Stimulated activated CD8-positive, alpha-beta memory T cell treated with anti-CD3 and anti-CD28 coated beads, Interleukin-7, amount 100 ng/mL, for 1 hour (primary cell): ENCODE measurements at regions not wholly inside any gene's neighbourhood (a gene's known extent, or its start where the extent isn't known, plus 50 kb on each side); places are given as distances from the start of the nearest gene placed in this dataset.
"Not testable (repeated sequence)": the region's sequence is repeated elsewhere in the genome, so short reads cannot be mapped to it uniquely, and the experiment has no call there.

Source experiments
- DNase-seq, 2 donors: peaks; one replicate each; pipeline ENCODE4 v3.0.0-alpha.2; 2020; ENCODE audit warnings: low read depth in 2 of 2

DNA sequence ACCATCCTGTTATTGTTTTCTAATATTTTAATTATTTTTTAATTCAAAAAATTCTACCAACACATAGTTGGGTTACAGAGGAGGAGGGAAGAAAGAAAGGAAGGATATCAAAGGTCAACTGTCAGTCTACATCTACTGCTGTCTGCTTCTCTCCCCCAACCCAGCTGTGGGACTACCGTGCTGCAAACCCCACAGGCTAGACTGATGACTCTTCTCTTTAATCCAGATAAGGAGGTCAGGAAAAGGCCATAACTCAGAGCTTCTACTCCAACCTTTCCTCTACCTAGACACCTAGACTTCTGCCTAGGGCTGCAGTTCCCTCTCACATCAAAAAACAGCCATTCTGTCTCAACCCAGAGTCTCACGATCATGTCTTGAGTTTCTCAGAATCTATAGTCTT, 124.2 kb upstream of the ETV3 start:
- DNase-seq: no peak

DNA sequence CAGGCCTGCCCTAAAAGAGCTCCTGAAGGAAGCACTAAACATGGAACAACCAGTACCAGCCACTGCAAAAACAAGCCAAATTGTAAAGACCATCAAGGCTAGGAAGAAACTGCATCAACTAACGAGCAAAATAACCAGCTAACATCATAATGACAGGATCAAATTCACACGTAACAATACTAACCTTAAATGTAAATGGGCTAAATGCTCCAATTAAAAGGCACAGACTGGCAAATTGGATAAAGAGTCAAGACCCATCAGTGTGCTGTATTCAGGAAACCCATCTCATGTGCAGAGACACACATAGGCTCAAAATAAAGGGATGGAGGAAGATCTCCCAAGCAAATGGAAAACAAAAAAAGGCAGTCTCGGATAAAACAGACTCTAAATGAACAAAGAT, 117.7 kb upstream of the ETV3 start:
- not testable (repeated sequence) for DNase-seq

DNA sequence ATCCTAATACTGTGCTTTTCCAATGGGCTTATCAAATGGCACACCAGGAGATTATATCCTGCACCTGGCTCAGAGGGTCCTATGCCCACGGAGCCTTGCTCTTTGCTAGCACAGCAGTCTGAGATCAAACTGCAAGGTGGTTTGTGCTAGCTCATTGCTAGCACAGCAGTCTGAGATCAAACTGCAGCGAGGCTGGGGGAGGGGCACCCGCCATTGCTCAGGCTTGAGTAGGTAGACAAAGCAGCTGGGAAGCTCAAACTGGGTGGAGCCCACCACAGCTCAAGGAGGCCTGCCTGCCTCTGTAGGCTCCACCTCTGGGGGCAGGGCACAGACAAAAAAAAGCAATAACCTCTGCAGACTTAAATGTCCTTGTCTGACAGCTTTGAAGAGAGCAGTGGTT, 116.0 kb upstream of the ETV3 start:
- not testable (repeated sequence) for DNase-seq

DNA sequence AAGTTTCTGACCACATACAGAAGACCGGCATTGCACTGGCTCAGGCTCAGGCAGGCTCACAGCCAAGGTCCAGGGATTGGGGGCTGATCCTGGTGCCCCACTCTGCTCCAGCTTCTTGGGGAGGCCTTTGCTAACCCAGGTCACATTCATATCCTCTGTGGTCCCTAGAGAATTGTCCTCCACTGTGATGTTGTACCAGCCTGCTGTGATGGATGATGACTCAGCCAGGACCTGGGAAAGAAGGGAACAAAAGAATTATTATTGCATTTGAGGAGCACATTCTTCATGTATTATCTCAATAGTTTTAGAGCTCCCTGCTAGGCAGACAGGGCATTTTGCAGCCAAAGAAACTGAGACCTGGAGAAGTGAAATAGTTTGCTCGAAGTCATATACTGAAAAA, 114.3 kb upstream of the ETV3 start:
- no peak for DNase-seq

DNA sequence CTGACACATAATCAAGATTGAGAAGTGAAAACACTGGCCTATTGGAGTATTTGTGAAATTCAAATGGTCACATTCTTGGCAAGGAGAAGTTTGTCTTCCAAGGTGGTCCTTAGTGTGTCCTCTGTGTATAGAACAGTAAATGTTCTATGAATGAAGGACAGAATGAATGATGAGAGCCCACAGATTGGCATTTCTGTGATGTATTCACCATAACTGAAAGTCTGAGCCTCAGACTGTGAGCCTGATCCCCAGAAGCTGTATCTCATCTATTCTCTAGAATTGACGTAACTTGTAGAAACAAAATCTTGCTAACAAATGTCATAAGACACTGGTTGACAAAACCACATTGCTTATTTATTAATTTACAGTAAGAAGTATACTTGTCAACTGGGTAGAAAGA, 111.5 kb upstream of the ETV3 start:
- DNase-seq: no peak

DNA sequence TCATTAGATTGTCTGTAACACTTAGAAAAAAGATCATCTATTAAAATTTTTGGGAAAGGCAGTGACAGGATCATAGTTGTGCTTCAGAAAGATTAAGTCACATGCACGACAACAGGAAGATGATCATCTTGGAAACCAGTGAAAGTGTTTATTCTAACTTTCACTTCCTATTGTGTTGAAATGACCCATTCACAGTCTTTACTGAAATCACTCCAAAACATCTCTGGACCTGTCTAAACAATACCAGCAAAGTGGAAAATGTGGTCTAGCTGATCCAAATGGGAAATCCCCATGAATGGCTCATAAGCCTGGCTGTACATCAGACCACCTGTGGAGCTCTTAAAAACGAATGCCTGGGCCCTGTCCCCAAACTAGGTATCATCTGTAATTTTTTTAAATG, 111.1 kb upstream of the ETV3 start:
- no peak for DNase-seq

DNA sequence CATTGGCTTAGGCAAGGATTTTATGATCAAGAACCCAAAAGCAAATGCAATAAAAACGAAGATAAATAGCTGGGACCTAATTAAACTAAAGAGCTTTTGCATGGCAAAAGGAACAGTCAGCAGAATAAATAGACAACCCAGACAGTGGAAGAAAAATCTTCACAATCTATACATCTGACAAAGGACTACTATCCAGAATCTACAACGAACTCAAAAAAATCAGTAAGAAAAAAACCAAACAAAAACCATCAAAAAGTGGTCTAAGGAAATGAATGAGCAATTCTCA, 109.5 kb upstream of the ETV3 start:
- not testable (repeated sequence) for DNase-seq

DNA sequence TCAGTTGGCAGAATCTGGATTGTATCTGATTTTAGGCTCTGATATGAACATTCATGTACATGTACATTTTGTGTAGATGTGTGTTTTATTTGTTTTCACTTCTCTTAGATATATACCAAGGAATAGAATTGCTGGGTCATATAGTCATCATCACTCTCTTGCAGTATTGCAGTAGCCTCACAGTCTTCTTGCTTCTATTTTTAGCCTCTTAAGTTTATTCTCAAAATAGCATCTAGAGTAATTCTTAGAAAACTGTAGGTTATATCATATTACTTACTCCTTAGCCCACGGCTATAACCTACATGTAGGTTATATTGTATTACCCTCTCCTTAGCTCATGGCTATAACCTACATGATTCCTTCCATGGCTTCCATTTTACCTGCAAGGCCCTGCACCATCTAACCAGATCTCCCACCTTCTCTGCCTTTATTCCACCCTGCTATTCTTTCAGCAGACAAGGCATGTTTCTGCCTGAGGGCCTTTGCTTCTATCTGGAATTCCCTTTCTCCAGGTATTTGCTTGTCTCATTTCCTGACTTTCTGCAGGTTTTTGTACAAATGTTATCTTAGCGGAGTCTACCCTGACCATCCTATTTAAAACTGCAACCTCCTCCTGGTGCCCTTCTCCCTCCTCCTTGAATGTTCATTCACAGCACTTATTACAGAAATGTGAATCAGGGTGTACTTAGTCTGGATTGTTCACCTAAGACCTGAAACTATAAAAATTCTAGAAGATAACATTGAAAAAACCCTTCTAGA, 109.0 kb upstream of the ETV3 start:
- no peak for DNase-seq

DNA sequence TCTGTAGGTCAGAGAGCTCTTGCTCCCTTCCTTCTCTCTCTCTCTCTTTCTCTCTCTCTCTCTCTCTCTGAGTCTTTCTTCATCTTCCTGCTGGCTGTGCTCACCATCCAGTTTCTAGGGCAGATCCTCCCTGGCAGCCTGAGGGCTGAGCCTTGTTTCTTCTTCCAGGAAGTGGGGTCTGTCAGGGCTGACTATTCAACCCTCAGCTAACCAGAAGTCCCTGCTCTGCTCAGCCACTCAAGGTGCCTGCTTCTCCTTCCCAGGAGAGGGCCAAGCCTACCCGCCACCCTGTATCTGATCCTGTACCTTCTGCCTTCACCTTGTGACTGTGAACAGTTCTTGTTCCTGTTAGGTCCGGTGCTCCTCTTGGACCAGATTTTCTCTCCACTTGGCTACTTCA, 107.6 kb upstream of the ETV3 start:
- DNase-seq: no peak

DNA sequence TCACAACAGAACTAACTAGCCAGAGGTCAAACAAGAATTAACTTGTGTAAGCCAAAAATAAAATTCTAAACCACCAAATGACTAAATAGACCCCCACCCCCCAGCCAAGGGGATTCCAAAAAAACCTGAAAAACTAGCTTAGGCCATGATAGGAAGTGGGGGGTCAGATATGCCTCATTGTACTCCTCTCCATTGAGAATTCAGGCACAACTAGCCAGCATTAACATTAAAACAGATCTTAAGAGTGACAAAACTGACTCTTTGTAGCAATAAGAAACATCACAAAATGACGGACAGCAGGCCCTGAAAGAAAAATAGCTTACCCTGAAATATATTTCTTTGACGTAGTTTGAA, 103.0 kb upstream of the ETV3 start:
- no peak for DNase-seq

DNA sequence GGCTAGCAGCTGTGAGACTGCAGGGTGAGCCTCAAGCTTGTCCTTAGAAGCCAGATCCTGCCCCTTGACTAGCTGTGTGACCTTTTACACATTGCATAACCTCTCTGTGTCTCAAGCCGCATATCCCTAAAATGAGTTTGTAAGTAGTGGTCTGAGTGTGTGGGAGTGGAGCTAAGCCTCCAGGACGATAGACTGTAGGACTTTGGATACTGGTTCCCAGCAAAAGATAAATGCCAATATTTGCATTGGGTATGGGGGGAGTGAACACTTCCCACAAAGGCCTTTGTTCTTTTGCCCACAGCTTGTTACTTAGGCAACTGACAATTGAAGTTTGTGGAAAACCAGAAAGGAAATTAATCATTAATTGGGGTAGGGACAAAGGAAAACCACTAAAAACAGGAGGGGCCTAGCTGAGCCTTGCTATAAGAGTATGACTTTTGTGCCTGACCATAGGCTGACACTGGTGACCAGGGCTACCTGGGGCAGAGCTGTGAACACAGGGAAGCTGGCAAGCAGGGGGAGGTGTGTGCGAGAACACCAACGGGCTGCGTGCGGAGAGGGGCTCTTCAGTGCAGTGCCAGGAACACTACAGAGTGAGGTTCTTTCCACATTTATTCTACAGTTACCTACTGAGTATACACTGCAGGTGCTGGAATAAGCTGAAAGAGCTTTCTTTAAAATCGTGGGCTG, 102.4 kb upstream of the ETV3 start:
- no peak for DNase-seq

DNA sequence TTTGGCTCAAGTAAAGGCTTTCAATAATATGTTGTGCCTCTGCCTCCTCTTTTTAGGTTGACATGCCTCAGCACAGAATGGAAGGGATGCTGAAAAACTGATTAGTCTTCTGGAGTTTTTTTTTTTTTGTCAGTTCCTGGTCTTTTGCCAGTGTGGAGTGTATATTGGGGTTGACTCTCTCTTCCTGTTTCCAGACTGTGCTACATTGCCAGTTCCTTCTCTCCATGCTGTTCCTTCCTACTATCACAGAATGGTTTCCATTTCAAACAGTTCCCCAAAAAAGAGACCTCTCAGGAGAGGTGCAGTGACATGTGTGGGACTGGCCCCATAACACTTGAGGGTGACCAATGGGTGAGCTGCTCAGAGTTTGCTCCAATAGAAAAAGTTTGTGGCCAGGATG, 101.7 kb upstream of the ETV3 start:
- no peak for DNase-seq

DNA sequence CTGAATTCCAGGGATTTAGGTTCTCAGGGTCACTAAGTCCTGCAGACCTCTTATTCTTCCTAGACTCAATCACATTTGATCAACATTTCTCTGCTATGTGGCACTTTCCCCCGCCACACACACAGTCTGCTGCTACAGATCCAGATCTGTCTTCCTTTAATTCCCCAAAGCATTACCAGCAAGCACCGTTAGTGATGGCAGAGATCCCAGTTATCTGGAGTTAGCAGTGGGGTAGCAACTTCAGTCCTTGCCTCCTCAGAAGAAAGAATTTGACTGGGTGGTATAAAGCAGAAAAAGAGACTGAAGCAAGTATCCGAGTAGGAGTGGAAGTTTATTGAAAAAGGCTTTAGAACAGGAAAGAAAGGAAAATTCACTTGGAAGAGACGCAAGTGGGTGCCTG, 100.4 kb upstream of the ETV3 start:
- DNase-seq: no peak

DNA sequence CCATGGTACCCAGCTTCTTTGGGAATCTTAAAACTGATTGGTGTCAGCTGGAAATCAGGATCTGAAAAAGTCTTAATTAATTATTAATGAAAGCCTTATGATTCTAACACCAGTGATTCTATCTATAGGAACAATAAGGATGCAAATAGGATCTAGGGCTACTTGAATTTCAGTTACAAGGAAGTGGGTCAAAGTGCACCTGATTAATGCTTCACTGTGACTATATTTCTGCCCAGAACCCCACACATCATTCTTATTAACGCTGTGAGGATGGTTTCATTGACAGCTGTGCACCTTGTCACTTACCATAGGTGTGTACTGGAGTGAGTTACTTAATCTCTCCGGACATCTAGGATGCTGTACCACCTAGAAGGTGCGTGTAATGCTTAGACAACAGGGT, 99.8 kb upstream of the ETV3 start:
- DNase-seq: no peak

DNA sequence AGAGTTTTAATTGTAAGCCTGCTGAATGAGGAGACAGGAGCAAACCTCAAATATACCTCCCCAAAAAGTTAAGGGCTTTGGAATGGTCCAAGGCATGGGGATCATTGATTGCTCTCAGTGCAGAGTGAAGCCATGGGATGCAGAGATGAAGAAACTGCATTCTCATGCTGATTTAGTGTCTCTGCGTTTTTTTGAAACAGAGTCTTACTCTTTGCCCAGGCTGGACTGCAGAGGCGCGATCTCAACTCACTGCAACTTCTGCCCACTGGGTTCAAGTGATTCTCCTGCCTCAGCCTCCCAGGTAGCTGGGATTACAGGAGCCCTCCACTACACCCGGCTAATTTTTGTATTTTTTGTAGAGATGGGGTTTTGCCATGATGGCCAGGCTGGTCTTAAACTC, 99.3 kb upstream of the ETV3 start:
- DNase-seq: no peak

DNA sequence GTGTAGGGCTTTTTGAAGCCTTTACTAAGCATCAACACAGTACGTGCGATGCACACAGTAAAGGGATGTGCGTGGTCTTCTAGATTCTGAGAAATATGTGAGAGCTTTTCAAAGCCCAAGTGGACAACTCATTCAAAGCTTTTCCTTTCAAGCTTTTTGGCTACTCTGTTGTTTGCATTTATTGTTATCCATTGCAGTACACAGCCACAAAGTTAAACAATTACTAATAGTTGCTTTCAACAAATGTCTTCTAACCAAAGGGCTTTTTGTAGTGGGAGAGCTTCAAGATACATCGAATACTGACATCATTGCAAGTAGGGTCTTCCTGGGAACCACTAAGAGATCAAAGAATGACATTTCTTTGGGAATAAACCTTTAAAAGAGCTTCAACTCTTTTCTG, 97.9 kb upstream of the ETV3 start:
- DNase-seq: no peak

DNA sequence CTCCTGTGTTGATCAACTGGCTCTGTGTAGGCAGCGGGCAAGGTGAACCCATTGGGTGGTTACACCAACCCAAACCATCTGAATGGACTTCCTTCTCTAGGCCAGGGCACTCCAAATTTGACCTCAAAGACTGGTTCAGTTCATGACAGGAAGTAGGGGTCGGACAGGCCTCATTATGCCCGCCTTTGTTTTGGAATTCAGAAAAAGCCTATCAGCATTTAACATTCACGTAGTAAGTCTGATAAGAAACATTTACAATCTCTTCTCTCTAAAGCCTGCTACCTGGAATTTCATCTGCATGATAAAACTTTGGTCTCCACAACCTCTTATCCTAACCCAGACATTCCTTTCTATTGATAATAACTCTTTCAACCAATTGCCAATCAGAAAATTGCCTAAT, 97.1 kb upstream of the ETV3 start:
- no peak for DNase-seq

DNA sequence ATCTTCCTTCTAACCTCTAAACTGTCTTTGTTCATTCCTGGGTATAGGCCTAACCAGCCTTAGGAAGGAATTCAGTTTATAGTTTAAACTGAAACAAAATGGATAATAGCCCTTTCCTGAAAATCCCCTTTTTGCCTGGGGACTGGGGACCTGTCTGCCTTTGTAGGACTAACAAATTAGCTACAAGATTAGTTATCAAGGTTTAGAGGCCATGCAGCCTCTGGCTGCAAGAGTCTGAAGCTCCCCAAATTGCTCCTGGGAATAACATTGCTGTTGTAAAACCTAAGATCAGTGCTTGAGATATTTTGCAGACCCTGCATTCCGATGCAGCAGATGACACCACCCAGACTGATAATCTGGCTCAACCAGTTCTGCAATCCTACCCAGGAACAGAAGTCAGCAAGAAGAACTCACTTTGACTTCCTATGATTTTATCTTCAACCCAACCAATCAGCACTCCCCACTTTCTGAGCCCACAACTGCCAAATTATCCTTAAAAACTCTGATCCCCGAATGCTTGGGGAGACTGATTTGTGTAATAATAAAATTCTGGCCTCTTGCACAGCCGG, 96.6 kb upstream of the ETV3 start:
- no peak for DNase-seq

DNA sequence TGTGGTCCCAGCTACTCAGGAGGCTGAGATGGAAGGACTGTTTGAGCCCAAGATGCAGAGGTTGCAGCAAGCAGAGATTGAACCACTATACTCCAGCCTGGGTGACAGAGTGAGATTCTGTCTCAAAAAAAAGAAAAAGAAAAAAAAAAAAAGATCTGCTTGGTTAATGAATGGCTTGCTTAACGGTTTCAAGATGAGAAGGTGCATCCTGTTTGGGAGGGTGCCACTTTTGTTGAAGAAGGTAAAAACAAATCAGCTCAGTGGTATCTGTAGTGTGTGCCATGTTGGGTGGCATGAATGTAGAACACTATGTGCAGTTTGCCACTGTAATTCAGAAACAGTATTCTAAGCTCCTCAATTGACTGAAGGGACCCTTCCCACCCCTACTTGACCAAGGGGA, 94.9 kb upstream of the ETV3 start:
- no peak for DNase-seq

DNA sequence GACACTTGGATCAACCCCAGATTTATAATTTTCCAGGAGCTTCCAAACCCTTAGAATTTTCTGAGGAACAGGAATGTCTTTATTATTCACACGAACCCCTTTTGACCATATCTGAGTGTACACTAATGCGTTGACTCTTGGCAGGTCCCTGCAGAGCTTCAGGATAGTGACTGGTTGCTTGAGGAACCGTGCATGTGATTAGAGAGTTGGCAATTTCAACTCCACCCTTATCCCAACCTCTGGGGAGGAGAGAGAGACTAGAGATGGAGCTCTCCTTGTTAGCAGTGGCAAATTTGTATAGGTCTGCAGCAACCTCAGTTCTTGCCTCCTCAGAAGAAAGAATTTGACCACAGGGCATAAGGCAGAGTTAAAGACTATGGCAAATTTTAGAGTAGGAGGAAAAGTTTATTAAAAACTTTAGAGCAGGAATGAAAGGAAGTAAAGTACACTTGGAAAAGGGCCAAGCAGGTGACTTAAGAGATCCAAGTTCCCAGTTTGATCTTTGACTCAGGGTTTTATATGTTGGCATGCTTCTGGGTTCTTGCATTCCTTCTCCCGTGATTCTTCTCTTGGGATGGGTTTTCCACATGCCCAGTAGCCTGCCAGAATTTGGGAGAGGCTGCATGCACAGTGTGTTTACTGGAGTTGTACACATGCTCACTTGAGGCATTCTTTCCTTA, 93.8 kb upstream of the ETV3 start:
- DNase-seq: no peak

DNA sequence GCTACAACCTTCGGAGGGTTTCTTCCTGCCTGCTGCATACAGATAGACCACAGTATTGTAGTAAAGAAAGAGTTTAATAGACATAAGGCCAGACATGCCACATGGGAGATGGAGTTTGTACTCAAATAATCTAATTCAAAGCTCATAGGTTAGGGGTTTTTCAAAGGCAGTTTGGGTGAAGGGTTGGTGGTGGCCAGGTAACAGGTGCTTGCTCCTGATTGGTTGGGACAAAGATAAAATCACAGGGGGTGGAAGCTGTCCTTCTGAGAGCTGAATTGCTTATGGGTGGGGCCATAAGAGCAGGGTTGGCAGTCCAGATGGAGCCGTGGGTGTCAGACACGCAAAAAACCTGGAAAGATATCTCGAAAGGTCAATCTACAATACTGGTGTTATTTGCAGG, 92.3 kb upstream of the ETV3 start:
- no peak for DNase-seq

DNA sequence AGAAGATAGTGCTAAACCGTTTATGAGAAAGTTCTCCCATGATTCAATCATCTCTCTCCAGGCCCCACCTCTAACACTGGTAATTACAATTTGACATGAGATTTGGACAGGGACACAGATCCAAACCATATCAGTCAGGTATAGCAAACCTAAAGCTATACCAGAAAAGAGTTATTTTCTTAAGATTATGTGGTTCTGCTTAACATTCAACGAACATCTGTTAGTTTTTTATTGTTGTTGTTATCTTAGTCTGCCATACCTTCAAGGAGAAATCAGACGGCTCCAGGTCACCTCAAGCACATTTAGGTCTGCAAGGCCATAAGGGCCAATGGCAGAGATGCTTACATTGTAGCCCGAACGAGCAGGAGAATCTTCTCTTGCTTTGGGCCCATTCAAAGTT, 89.5 kb upstream of the ETV3 start:
- no peak for DNase-seq

DNA sequence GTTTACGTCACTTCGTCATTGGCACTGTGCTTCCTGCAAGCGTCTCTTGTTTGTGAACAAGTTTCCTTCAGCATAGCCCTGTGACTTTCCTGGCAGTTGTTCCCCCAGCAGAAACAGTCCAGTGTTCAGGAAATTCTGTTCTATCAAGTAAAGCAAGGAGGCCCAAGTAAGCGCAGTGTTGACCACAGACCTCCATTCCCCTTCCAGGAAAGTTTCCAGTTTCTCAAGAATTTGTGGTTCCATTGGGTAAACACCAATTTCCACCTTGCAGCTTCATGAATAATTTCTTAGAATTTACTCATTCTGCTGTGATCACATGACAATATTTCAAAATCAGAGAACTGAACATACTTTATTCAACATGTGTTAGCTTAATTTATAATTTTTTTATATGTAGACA, 88.5 kb upstream of the ETV3 start:
- DNase-seq: no peak
